Stomach (tissue), 8 donors: ENCODE measurements at regions not wholly inside any gene's neighbourhood (a gene's known extent, or its start where the extent isn't known, plus 50 kb on each side); places are given as distances from the start of the nearest gene placed in this dataset.

Experiments used
- DNase-seq, 2 donors: peaks; one replicate each; pipeline versions ENCODE4 v3.0.0 to v3.0.0-alpha.2; 2013 to 2019
- H3K27ac ChIP-seq, 5 donors: fragments of 200-600 bp in 4 of 5; sonication (generic) in 4 of 5; one replicate each; pipeline ENCODE4 v1.5.1; 2013 to 2019; ENCODE audit warnings: mild to moderate bottlenecking in 1 of 5, moderate library complexity in 1 of 5
- H3K27me3 ChIP-seq, 3 donors: fragments of 200-600 bp; sonication (generic); one replicate each; pipeline ENCODE4 v1.5.1; 2017 to 2019; ENCODE audit warnings: mixed run types in 1 of 3
- H3K36me3 ChIP-seq, 4 donors: fragments of 200-600 bp; sonication (generic); 1 replicate in 3 of 4; 2 replicates in 1 of 4; pipeline ENCODE4 v1.5.1; 2016 to 2019
- H3K4me1 ChIP-seq, 4 donors: fragments of 200-600 bp; sonication (generic); one replicate each; pipeline ENCODE4 v1.5.1; 2016 to 2019
- H3K4me3 ChIP-seq, 4 donors: fragments of 200-600 bp; sonication (generic) in 3 of 4; one replicate each; pipeline ENCODE4 v1.5.1; 2016 to 2019; ENCODE audit warnings: mild to moderate bottlenecking in 1 of 4
- H3K9me3 ChIP-seq, 4 donors: fragments of 200-600 bp; sonication (generic); one replicate each; pipeline ENCODE4 v1.5.1; 2016 to 2019
- EP300 ChIP-seq: sonication (generic); formaldehyde crosslinking; IDR thresholded peaks from one replicate; pipeline ENCODE4 v1.6.1; 2017; ENCODE audit warnings: antibody characterized with exemption
- POLR2A ChIP-seq, 4 donors: fragments of 450-650 bp; IDR thresholded peaks; one replicate each; pipeline ENCODE4 v1.6.1; 2016; ENCODE audit warnings: antibody characterized with exemption in 4 of 4, control low read depth in 2 of 4, mild to moderate bottlenecking in 1 of 4, moderate library complexity in 1 of 4
- POLR2AphosphoS5 ChIP-seq, 3 donors: sonication (generic); formaldehyde crosslinking; IDR thresholded peaks; one replicate each; pipeline ENCODE4 v1.6.1; 2016; ENCODE audit warnings: antibody characterized with exemption in 3 of 3
- WGBS, 5 donors: extraction: QIAGEN DNeasy Blood & Tissue Kit in 3 of 5; methylation state at CpG; one replicate each; pipeline versions ENCODE4 v1.1.5 to v1.1.7; 2013 to 2018; 5-methylcytosine and 5-hydroxymethylcytosine counted together
- intact Hi-C: fragments of 100-400 bp; cut with DNase I; formaldehyde crosslinking; loops from one replicate; pipeline ENCODE4 v1.15.1; 2023; ENCODE audit warnings: low total_unique reads
- TF ChIP-seq, protein P1 (sequence below), 7 experiments: fragments of 450-650 bp in 4 of 7; fragments of 200-600 bp in 3 of 7; sonication (generic) in 3 of 7; IDR thresholded peaks; one replicate each; pipeline ENCODE4 v1.5.1; 2016 to 2019; ENCODE audit warnings: antibody characterized with exemption in 7 of 7, control low read depth in 2 of 7, mild to moderate bottlenecking in 1 of 7
- donor health status: healthy with polysubstance abuse.
- donor health status: Bipolar disorder and iron deficiency.
- donor health status: healthy.

DNA sequence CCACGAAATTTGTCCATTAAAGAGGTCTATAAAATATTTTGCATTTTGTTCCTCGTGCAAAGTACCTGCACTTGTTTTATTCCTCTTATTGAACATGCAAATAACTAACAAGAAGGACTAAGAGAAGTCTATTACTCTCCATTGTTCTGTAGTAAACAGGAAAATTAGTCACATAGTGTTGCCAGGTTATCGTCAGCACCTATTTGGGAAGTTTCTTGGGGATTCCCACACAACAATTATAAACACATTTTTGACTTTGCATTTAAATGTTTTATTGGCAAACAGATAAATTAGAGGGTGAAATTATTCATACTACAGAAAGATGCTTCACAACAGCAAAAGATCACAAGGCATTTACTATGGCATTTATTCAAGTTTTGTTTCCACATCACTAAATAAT, 174.5 kb downstream of the ZC3H11B start:
- Histone ChIP-seq H3K4me3 (no peak overlapping the region), H3K27me3 (no peaks in the 10 kb centered on the region), H3K27ac (no peak overlapping the region), H3K4me1 (no peaks in the 10 kb centered on the region), H3K36me3 (no peaks in the 10 kb centered on the region), H3K9me3 (no peaks in the 10 kb centered on the region)
- no peak for DNase-seq
- WGBS, 5 donors = 64 to 80% (median 76%) methylated on average over 3 of the region's 3 CpGs
- intact Hi-C loops = no loop called here
- TF ChIP-seq, protein P1, sequence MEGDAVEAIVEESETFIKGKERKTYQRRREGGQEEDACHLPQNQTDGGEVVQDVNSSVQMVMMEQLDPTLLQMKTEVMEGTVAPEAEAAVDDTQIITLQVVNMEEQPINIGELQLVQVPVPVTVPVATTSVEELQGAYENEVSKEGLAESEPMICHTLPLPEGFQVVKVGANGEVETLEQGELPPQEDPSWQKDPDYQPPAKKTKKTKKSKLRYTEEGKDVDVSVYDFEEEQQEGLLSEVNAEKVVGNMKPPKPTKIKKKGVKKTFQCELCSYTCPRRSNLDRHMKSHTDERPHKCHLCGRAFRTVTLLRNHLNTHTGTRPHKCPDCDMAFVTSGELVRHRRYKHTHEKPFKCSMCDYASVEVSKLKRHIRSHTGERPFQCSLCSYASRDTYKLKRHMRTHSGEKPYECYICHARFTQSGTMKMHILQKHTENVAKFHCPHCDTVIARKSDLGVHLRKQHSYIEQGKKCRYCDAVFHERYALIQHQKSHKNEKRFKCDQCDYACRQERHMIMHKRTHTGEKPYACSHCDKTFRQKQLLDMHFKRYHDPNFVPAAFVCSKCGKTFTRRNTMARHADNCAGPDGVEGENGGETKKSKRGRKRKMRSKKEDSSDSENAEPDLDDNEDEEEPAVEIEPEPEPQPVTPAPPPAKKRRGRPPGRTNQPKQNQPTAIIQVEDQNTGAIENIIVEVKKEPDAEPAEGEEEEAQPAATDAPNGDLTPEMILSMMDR (IDR thresholded peaks at IDR 0.05) = no peak
- TF ChIP-seq EP300 = no peak
- no peak for TF ChIP-seq POLR2AphosphoS5 (IDR thresholded peaks at IDR 0.05)
- no peak for TF ChIP-seq POLR2A (IDR thresholded peaks at IDR 0.05)

DNA sequence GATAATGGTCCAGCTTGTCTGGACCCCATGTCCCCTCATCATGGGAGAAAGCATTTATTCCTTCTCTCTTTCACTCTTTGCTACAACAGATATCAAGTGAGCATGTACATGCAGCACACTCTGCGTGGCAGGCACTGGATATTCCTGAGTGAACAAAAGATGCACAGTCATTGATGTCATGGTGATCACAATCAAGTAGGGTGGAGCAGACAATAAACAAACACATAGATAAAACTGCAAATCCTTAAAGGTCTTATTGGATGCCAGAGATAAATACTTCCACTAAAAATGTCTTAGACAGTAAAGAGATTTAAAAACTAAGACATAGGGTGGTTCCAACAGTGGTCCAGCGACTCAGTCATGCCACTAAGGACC, 178.0 kb downstream of the ZC3H11B start:
- no peak overlapping the region for H3K4me3 ChIP-seq
- TF ChIP-seq POLR2AphosphoS5 (IDR thresholded peaks at IDR 0.05) = no peak
- TF ChIP-seq POLR2A (IDR thresholded peaks at IDR 0.05) = no peak
- TF ChIP-seq, protein P1 (IDR thresholded peaks at IDR 0.05) = no peak
- DNase-seq = no peak
- H3K36me3 ChIP-seq = no peaks in the 10 kb centered on the region
- intact Hi-C loops = no loop called here
- no peaks in the 10 kb centered on the region for H3K9me3 ChIP-seq
- WGBS, 5 donors = 79 to 86% (median 86%) methylated on average over 2 of the region's 2 CpGs
- H3K4me1 ChIP-seq = peaks cover 0 to 5% (median 0%) of the 10 kb centered on the region in 4 donors
- H3K27me3 ChIP-seq = no peaks in the 10 kb centered on the region
- H3K27ac ChIP-seq = no peak overlapping the region

DNA sequence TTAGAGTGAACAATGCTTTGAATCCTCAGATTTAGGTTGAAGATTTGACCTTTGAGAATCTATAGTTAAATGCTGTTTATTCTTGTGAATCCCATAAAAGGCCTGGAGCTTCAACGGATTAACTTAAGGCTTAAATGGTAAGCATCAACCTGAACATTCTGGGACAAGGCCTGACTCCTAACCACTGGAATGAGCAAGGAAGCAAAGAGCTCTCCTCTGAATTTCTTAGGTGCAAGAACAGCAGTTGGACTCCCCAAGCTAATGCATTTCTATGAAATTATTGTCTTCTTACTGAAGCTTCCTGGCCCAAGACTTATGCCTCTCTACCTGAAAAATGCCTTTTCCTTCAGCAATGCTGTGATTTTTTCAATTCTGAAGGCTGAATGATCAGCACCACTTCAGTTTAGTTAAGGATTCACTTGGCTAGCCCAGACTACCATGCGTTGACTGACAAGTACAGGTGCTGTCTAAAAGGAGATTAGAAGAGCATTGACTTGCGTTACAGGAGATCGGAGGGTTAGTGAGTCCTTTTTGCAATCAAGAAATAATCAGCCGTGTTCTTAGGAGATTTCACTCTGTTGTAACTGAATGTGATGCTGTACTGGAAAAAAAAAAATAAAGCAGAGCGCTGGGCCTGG, 178.5 kb downstream of the ZC3H11B start:
- intact Hi-C loops = no loop called here
- no peak overlapping the region for H3K4me3 ChIP-seq
- DNase-seq = no peak
- no peaks in the 10 kb centered on the region for H3K27me3 ChIP-seq
- WGBS, 5 donors = 77 to 81% (median 78%) methylated on average over 6 of the region's 6 CpGs
- H3K4me1 ChIP-seq = peaks cover 0 to 5% (median 0%) of the 10 kb centered on the region in 4 donors
- H3K9me3 ChIP-seq = no peaks in the 10 kb centered on the region
- TF ChIP-seq POLR2A (IDR thresholded peaks at IDR 0.05) (no peak), EP300 (no peak), POLR2AphosphoS5 (IDR thresholded peaks at IDR 0.05) (no peak)
- TF ChIP-seq, protein P1 (IDR thresholded peaks at IDR 0.05) = no peak
- no peak overlapping the region for H3K27ac ChIP-seq
- H3K36me3 ChIP-seq = no peaks in the 10 kb centered on the region

DNA sequence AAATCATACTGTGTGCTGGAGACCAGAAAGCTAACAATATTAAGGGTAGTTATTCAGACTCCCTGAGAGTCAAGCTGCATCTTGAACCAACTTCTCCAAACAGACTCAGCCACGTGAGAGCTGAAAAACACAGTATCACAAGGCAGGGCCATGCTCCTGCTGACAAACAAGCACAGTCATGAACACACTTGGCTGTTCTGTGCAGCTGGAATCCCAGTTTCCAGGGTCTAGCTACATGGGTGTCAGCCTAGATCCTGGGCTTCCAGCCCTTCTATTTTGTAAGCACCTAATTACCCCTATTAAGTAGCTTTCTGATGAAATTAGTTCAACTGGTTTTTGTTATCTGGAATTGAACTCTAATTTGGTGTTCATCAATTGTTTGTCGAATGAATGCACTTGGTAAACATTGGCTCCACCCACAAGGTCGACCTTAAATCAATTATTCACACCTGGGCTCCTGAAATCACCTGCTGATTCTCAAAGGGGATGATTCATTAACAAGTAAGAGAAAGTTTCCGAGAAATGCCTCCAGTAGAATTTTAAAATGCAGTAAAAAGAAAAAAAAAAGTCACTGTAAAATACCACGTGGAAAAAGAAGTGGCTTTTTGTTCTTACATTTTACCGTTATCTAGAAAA, 179.3 kb downstream of the ZC3H11B start:
- Histone ChIP-seq H3K36me3 (no peaks in the 10 kb centered on the region), H3K4me3 (no peak overlapping the region), H3K27me3 (no peaks in the 10 kb centered on the region), H3K9me3 (no peaks in the 10 kb centered on the region), H3K4me1 (peaks cover 0 to 5% (median 0%) of the 10 kb centered on the region in 4 donors), H3K27ac (no peak overlapping the region)
- no peak for TF ChIP-seq POLR2AphosphoS5 (IDR thresholded peaks at IDR 0.05)
- TF ChIP-seq, protein P1 (IDR thresholded peaks at IDR 0.05) = no peak
- TF ChIP-seq EP300 = no peak
- no peak for TF ChIP-seq POLR2A (IDR thresholded peaks at IDR 0.05)
- intact Hi-C loops = no loop called here
- peak in 1 of 2 donors; percentile 16 for DNase-seq
- WGBS, 5 donors = 45 to 62% (median 49%) methylated on average over 6 of the region's 6 CpGs
